ENCODE measurements at regions not wholly inside any gene's neighbourhood (a gene's known extent, or its start where the extent isn't known, plus 50 kb on each side); places are given as distances from the start of the nearest gene placed in this dataset.
"Not testable (repeated sequence)": the region's sequence is repeated elsewhere in the genome, so short reads cannot be mapped to it uniquely, and the experiment has no call there.

GRCh38 chr1:99405325-99405724 lies 141.0 kb downstream of the PLPPR4 start:
- H3K9me3 ChIP-seq (ENCODE audit: low read length); in situ Hi-C loops (cut with HindIII; ENCODE audit: extremely low pct_ligation_motif_present, low pct_unique_long_range_greater_than_20kb); H3K4me2 ChIP-seq (ENCODE audit: low read depth, low read length); H2AFZ ChIP-seq (ENCODE audit: low read length); intact Hi-C loops (cut with micrococcal nuclease; ENCODE audit: unreplicated experiment); H3K36me3 ChIP-seq (replicated peaks in 1 of 2; ENCODE audit: control insufficient read depth in 1 of 2, insufficient read depth in 2 of 2, low read length in 2 of 2); POLR2A ChIA-PET; H3K4me1 ChIP-seq (ENCODE audit: insufficient read depth, low read length); H3K27me3 ChIP-seq (ENCODE audit: control insufficient read depth in 1 of 2, insufficient read depth in 2 of 2, low read length in 2 of 2); H3K4me3 ChIP-seq (replicated peaks in 1 of 3; ENCODE audit: insufficient read depth in 1 of 3, low read depth in 2 of 3, low read length in 3 of 3); H4K20me1 ChIP-seq (ENCODE audit: insufficient read depth, low read length); H3K9ac ChIP-seq (ENCODE audit: insufficient read depth, low read depth, low read length); FAIRE-seq; CTCF ChIA-PET (ENCODE audit: low intra/inter-chr PET ratio, low total read pairs); ATAC-seq; H3K27ac ChIP-seq (ENCODE audit: extremely low read length, insufficient read depth, low read length); H3K79me2 ChIP-seq (ENCODE audit: insufficient read depth, low read length); BruUV-seq (replicated peaks); TF ChIP-seq FOXA1 (IDR thresholded peaks at IDR 0.05): not testable (repeated sequence)
- DNase-seq (ENCODE audit: low spot score), result peak; percentile 13
- peak; percentile 71 for TF ChIP-seq FOXA1 (CRISPR knock-in tag; IDR thresholded peaks at IDR 0.05)
- TF ChIP-seq FOXA3 (CRISPR knock-in tag; IDR thresholded peaks at IDR 0.05), result 0 out of 2 replicates have a peak, but pooled peaks have one; percentile 32
- TF ChIP-seq PATZ1 (CRISPR knock-in tag; IDR thresholded peaks at IDR 0.05), result peak; percentile 33; the same call in 1 of the 2 replicates
- WGBS (ENCODE audit: low lambda C conversion rate), result 24% methylated on average over 9 of the region's 9 CpGs

GRCh38 chr1:99407018-99407417 lies 142.7 kb downstream of the PLPPR4 start:
- no peaks in the 10 kb centered on the region for H3K9me3 ChIP-seq (ENCODE audit: low read length)
- no peak overlapping the region for H3K27ac ChIP-seq (ENCODE audit: extremely low read length, insufficient read depth, low read length)
- intact Hi-C loops (cut with micrococcal nuclease; ENCODE audit: unreplicated experiment) (loop anchor here (1.0 kb wide), 1 partner anchor 278 kb away; no protein-coding TSS in a partner anchor), in situ Hi-C loops (cut with HindIII; ENCODE audit: extremely low pct_ligation_motif_present, low pct_unique_long_range_greater_than_20kb) (no loop called here)
- H3K4me2 ChIP-seq (ENCODE audit: low read depth, low read length), result no peak overlapping the region
- H2AFZ ChIP-seq (ENCODE audit: low read length), result no peak overlapping the region
- no peak overlapping the region for H3K9ac ChIP-seq (ENCODE audit: insufficient read depth, low read depth, low read length)
- CTCF ChIA-PET (ENCODE audit: low intra/inter-chr PET ratio, low total read pairs), result no interaction called here
- no TSS peak for BruUV-seq (replicated peaks)
- H3K27me3 ChIP-seq (ENCODE audit: control insufficient read depth in 1 of 2, insufficient read depth in 2 of 2, low read length in 2 of 2), result no peaks in the 10 kb centered on the region
- no peak overlapping the region for H3K4me3 ChIP-seq (replicated peaks in 1 of 3; ENCODE audit: insufficient read depth in 1 of 3, low read depth in 2 of 3, low read length in 3 of 3)
- DNase-seq (ENCODE audit: low spot score), result no peak
- H4K20me1 ChIP-seq (ENCODE audit: insufficient read depth, low read length), result no peaks in the 10 kb centered on the region
- POLR2A ChIA-PET, result no interaction called here
- TF ChIP-seq CTCF (CRISPR knock-in tag; IDR thresholded peaks at IDR 0.05) (peak; percentile 34), STAG1 (CRISPR knock-in tag; IDR thresholded peaks at IDR 0.05) (peak; percentile 50), HMGA1 (CRISPR knock-in tag; conservative IDR thresholded peaks at IDR 0.05) (no peak)
- H3K36me3 ChIP-seq (replicated peaks in 1 of 2; ENCODE audit: control insufficient read depth in 1 of 2, insufficient read depth in 2 of 2, low read length in 2 of 2), result no peaks in the 10 kb centered on the region
- WGBS (ENCODE audit: low lambda C conversion rate), result 17% methylated on average over 3 of the region's 3 CpGs
- H3K79me2 ChIP-seq (ENCODE audit: insufficient read depth, low read length), result no peaks in the 10 kb centered on the region
- no peak for FAIRE-seq
- ATAC-seq, result peak; percentile 51
- H3K4me1 ChIP-seq (ENCODE audit: insufficient read depth, low read length), result peaks cover 10% of the 10 kb centered on the region; the same call in 1 of the 2 replicates
